BJ (cell line): ENCODE measurements at regions not wholly inside any gene's neighbourhood (a gene's known extent, or its start where the extent isn't known, plus 50 kb on each side); places are given as distances from the start of the nearest gene placed in this dataset.

ENCODE experiments used
- CTCF ChIA-PET: fragments of 350-600 bp; formaldehyde crosslinking; extraction: SDS; loops from one replicate; lab custom pipeline; 2021; ENCODE audit warnings: antibody characterized with exemption, inconsistent platforms; lab: Yijun Ruan, JAX
- POLR2A ChIA-PET: fragments of 300-600 bp; sonication (Branson Sonifier 250); formaldehyde crosslinking; extraction: SDS; loops from one replicate; lab custom pipeline; 2021; ENCODE audit warnings: antibody characterized with exemption; lab: Charles Lee
- DNase-seq: peaks from one replicate; pipeline ENCODE4 v3.0.0-alpha.2; 2011; ENCODE audit warnings: low read depth
- H3K27me3 ChIP-seq: 2 replicates; pipeline ENCODE4 v1.6.0; 2011; ENCODE audit warnings: low read length; ENCODE audit not compliant: control insufficient read depth, insufficient read depth
- H3K36me3 ChIP-seq: 2 replicates; pipeline ENCODE4 v1.5.1; 2011; ENCODE audit warnings: low read length; ENCODE audit not compliant: control insufficient read depth, insufficient read depth
- H3K4me3 ChIP-seq: 2 replicates; pipeline ENCODE4 v1.5.1; 2011; ENCODE audit warnings: low read depth, mild to moderate bottlenecking, control low read depth, low read length
- CTCF ChIP-seq: IDR thresholded peaks from 2 replicates; pipeline ENCODE4 v1.5.1; 2011; ENCODE audit warnings: low read depth, mild to moderate bottlenecking, control low read depth, inconsistent platforms, low read length, moderate library complexity; ENCODE audit not compliant: insufficient read depth

DNA sequence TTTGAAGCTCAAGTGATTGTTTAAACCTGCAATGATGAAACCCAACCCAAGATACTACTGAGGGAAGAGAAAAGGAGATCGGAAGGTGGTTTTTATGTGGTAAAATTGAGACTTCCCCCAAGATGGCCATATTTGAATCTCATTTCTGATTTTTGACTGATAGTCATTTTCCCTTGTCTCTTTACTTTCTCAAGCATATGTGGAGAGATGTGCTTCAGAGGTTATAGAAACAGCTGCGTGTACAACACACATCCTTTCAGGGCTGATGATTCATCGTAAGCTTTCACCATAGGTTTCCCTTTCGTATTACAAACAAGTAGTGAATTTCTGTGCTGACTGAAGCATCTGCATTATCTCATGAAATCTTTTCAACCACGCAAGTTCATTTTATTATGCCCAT, 276.2 kb downstream of the EMP1 start:
- DNase-seq = no peak
- TF ChIP-seq CTCF = no peak
- no peak overlapping the region for H3K4me3 ChIP-seq
- H3K27me3 ChIP-seq = no peaks in the 10 kb centered on the region
- H3K36me3 ChIP-seq = no peaks in the 10 kb centered on the region
- POLR2A ChIA-PET = no interaction called here
- CTCF ChIA-PET = no interaction called here

GRCh38 chr12:13471471-13471870, 274.9 kb downstream of the EMP1 start:
- no peaks in the 10 kb centered on the region for H3K27me3 ChIP-seq
- no peak overlapping the region for H3K4me3 ChIP-seq
- ChIA-PET CTCF (no interaction called here), POLR2A (no interaction called here)
- DNase-seq = no peak
- no peak for TF ChIP-seq CTCF
- H3K36me3 ChIP-seq = no peaks in the 10 kb centered on the region

DNA sequence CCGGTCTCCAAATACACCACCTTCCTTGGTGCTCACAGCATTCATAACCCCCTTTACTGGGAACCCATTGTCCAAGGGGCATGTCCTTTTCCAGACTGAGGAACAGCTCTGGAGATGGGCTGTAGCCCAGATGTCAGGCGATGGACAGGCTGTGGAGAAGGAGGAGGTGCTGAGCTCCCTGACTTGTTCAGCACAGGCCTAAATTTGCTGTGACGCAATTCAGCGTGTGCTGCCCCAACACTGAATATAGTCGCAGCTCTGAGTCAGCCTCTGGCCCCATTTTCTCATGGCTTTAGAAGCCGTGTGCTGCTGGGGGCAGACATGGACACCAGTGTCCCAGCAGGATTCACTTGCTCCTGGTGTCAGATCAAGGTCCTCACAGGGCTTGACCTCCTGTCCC, 269.1 kb downstream of the EMP1 start:
- no peak for DNase-seq
- Histone ChIP-seq H3K27me3 (peaks cover 2% of the 10 kb centered on the region; the same call in 1 of the 2 replicates), H3K4me3 (no peak overlapping the region), H3K36me3 (no peaks in the 10 kb centered on the region)
- ChIA-PET CTCF (no interaction called here), POLR2A (no interaction called here)
- no peak for TF ChIP-seq CTCF

DNA sequence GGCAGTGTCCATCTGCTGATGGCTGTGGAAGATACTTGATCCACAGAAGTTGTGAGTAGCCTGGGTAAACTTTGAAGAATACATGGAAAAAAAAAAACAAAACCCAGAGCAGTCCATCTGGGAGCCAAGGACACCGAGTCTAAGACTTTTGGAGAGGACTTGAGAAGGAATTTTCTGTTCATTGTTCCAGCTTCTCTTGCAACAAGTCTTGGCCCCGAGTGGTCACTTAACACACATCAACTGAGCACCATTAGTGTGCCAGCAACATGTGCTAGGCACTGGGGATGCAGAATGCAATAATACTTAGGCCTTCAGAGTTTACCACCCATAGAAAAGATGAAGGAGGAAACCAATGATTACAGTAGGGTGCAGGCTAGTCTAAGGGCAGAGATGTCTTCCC, 266.7 kb downstream of the EMP1 start:
- Histone ChIP-seq H3K27me3 (peaks cover 2% of the 10 kb centered on the region; the same call in 1 of the 2 replicates), H3K36me3 (no peaks in the 10 kb centered on the region), H3K4me3 (no peak overlapping the region)
- DNase-seq = no peak
- TF ChIP-seq CTCF = no peak
- POLR2A ChIA-PET = no interaction called here
- CTCF ChIA-PET = no interaction called here

GRCh38 chr12:13462450-13462849, 265.9 kb downstream of the EMP1 start:
- Histone ChIP-seq H3K36me3 (no peaks in the 10 kb centered on the region), H3K4me3 (no peak overlapping the region), H3K27me3 (peaks cover 2% of the 10 kb centered on the region; the same call in 1 of the 2 replicates)
- TF ChIP-seq CTCF = no peak
- DNase-seq = no peak
- ChIA-PET POLR2A (no interaction called here), CTCF (interaction anchor here (0.6 to 1.2 kb wide), 3 partner anchors 72 to 709 kb away, joined by 3 to 5 read pairs (median 3); no protein-coding TSS in a partner anchor)
